Kidney glomerular epithelial cell (primary cell): ENCODE measurements at regions not wholly inside any gene's neighbourhood (a gene's known extent, or its start where the extent isn't known, plus 50 kb on each side); places are given as distances from the start of the nearest gene placed in this dataset.
"Not testable (repeated sequence)": the region's sequence is repeated elsewhere in the genome, so short reads cannot be mapped to it uniquely, and the experiment has no call there.

Experiments used
- DNase-seq: peaks from one replicate; lab custom pipeline; 2025; lab: John Stamatoyannopoulos, UW

DNA sequence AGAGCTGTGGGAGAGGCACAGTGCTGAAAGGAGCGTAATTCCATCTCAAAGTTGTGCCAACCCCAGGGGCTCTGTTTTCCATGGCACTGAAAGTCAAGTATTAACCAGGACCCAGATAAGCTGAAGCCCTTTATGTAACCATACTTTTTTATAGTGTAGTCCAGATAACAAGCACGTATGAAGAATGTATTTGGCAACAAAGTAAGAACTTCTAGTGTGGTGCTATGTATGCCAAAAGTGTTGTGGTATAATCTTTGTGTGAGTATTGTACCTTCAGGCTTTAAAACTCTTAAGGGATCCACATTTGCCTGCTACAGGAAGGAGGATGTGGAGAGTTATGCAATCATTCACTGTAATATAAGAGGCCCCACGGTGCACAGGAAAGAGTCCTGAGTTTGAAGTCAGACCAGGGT, 129.4 kb downstream of the IBTK start:
- DNase-seq: no peak

DNA sequence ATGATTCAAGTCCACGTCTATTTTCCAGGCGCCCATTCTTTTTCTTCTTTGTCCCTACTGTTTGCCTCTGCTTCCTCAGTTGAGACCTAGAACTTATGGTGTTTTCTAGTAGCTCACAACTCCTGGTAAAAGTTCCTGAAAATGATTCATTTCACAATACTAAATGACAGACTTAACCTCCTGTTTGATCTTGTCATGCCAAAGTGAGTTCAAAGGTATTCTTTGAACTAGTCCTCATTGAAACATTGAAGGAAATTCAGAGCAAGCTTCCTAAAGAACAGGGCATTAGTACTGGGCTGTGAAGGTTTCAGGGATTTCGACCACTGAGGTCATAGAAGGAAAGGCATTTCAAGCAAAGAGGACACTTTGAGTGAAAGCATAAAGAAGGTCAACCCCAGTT, 132.8 kb downstream of the IBTK start:
- no peak for DNase-seq

DNA sequence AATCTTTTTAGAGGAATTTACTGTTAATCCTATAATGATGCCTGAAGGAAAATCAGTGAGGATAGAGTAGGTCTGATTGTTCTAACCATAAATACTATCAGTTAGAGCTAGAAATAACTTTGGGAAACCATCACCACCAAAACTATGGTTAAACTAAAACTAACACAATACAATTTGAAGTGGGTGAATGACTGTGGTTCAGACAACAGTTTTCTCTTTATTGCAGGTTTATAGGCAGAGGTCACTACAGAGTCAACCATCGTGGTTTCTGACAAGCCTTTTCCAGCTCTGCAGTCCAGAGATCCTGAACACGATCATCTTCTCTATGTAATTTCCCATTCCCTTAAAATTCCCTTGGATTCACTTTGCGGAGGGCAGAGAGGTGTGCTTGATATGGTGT, 134.3 kb downstream of the IBTK start:
- DNase-seq: no peak

DNA sequence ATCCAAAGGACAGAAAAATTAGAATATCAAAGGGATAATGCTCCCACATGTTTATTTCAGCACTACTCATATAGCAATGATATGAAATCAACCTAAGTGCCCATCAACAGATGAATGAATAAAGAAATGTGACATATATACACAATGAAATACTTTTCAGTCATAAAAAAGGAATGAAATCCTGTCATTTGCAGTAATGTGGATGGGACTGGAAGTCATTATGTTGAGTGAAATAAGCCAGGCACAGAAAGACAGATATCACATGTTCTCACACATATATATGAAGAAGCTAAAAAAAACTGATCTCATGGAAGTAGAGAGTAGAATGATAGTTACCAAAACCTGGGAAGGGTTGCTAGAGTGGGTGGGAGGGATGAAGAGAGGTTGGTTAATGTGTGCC, 135.7 kb downstream of the IBTK start:
- no peak for DNase-seq

DNA sequence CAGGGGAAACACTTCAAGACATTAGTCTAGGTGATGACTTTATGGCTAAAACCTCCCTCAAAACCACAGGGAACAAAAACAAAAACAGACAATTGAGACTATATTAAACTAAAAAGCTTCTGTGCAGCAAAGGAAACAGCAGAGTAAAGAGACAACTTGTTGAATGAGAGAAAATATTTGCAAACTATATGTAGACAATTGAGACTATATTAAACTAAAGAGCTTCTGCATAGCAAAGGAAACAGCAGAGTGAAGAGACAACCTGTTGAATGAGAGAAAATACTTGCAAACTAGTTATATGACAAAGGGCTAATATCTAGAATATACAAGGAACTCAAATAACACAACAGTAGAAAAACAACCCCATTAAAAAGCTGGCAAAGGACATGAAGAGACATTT, 136.4 kb downstream of the IBTK start:
- DNase-seq: no peak

DNA sequence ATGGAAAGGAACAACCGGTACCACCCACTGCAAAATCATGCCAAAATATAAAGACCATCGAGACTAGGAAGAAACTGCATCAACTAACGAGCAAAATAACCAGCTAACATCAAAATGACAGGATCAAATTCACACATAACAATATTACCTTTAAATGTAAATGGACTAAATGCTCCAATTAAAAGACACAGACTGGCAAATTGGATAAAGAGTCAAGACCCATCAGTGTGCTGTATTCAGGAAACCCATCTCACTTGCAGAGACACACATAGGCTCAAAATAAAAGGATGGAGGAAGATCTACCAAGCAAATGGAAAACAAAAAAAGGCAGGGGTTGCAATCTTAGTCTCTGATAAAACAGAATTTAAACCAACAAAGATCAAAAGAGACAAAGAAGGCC, 144.4 kb downstream of the IBTK start:
- DNase-seq: not testable (repeated sequence)

DNA sequence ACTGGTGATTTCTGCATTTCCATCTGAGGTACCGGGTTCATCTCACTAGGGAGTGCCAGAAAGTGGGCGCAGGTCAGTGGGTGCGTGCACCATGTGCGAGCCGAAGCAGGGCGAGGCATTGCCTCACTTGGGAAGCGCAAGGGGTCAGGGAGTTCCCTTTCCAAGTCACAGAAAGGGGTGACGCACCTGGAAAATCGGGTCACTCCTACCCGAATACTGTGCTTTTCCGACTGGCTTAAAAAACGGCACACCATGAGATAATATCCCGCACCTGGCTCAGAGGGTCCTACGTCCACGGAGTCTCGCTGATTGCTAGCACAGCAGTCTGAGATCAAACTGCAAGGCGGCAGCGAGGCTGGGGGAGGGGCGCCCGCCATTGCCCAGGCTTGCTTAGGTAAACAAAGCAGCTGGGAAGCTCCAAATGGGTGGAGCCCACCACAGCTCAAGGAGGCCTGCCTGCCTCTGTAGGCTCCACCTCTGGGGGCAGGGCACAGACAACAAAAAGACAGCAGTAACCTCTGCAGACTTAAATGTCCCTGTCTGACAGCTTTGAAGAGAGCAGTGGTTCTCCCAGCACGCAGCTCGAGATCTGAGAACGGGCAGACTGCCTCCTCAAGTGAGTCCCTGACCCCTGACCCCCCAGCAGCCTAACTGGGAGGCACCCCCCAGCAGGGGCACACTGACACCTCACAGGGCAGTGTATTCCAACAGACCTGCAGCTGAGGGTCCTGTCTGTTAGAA, 146.0 kb downstream of the IBTK start:
- DNase-seq: not testable (repeated sequence)

DNA sequence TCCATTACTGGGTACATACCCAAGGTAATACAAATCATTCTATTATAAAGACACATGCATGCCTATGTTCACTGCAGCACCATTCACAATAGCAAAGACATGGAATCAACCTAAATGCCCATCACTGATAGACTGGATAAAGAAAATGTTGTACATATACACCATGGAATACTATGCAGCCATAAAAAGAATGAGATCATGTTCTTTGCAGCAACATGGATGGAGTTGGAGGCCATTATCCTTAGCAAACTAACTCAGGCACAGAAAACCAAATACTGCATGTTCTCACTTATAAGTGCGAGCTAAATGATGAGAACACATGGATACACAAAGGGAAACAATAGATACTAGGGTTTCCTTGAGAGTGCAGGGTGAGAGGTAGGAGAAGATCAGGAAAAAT, 146.8 kb downstream of the IBTK start:
- DNase-seq: not testable (repeated sequence)

DNA sequence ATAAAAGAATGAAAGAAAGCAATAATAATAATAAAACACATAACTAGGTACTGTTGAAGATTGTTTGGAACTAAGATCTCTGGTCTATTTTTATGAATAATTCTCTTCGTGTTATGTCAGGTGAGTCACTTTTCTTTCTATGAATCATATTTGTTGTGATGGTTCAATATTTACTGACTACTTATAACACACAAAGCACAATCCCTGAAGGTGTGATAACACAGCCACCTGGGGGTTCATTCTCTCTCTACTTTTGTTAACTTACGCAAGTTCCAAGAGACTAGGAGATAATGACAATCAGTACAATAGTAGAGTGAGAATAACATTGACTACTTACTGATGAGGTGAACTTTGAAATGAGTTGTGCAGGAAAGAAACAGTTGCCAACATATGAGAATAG, 149.9 kb downstream of the IBTK start:
- no peak for DNase-seq

DNA sequence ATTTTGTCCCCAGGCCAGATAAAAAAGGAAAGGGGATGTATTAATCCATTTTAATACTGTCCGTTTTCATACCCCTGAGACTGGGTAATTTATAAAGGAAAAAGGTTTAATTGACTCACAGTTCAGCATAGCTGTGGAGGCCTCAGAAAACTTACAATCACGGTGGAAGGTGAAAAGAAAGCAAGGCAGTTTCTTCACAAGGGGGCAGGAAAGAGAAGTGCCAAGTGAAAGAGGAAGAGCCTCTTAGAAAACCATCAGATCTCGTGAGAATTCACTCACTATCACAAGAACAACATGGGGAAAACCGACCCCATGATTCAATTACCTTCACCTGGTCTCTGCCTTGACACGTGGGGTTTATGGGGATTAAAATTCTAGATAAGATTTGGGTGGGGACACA, 152.5 kb downstream of the IBTK start:
- DNase-seq: no peak

DNA sequence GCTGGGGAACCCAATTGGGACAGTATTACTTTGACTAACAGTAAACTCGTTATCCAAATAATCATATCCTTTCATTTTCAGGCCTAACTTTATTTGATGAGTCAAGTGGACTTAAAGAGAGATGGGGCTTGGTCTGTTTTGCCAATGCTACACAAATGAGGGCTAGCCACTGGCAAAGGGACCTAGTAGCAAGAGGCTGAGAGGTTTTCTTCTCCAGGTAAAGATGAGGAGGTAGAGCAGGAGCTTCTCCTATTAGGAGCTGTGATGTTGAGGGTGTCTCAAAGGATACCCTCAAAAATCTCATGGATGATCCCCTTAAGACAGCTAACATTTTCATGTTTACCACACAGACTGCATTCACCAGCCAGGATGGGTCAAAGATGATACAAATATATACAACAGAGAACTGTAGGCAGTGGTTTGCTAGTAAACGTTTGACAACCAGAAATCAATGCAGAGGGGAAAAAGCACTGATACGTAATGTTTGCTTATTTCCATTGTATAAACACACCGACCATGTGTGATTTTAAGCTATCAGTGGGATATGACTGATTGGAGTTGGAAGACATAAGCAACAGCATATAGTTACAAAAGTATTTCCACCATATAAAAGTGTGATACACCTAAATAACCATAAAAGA, 153.3 kb downstream of the IBTK start:
- no peak for DNase-seq

DNA sequence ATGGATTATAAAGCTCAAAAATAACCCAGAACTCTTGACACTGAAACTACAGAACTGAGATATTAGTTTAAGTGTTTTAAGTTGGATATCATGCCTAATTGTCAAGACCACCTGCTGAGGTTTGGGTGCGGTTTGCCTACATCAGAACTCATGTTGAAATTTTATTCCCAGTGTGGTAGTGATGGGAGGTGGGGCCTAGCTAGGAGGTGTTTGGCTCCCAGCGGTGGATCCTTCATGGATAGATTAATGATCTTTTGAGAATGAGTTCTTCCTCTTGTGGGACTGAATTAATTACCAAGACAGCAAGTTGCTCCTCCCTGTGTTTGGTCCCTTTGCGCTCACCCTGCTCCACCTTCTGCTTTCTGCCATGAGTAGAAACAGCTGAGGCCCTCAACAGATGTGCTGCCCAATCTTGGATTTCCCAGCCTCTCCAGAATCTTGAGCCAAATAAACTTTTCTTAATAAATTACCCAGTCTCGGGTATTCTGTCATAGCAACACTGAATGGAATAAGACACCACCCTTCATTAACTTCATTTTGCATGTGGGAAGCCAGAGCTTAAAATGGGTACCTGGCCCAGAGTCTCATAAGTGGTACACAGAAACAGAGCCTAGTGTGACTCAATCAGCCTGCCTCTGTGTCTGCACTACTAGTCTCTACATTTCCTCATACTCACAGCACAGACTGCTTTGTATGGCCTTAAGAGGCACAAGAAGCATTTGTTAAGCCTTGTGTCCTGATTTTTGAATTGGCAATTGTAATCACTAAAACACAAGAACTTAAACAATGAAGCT, 158.4 kb downstream of the IBTK start:
- no peak for DNase-seq

DNA sequence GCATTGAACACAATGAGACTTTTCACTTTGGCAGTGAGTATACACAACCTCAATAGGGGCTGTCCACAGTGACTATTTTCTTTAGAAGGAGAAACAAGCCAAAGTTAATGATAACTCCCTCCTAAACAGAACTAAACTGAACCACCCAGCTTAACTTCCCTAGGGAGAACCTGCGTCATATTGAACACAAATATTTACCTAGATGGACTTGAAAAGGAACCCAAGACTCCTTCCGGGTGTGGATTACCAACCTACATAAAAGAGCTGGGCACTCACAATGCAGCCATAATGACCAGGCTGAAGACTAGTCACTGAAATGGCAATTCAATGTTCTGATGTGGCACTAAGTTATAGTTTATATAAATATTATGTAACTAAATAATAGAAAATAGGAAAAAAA, 160.6 kb downstream of the IBTK start:
- no peak for DNase-seq

DNA sequence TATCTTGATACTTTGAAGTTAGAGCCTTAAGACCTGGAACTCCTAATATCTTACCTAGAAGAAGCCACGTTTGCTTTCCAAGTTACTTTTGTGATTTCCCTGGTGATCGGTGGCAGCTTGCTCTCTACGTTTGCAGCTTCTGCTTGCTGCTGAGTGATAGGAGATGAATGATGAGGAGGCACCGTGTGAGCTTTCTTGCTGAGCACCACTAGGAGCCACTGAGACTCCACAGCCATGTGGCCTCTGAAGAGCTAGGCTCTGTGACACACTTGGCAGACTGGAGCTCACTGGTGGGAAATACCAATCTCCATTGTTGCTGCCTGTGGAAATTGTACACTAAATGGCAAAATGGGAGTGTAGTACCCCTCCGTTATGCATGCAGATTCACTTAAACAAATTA, 161.8 kb downstream of the IBTK start:
- DNase-seq: no peak

DNA sequence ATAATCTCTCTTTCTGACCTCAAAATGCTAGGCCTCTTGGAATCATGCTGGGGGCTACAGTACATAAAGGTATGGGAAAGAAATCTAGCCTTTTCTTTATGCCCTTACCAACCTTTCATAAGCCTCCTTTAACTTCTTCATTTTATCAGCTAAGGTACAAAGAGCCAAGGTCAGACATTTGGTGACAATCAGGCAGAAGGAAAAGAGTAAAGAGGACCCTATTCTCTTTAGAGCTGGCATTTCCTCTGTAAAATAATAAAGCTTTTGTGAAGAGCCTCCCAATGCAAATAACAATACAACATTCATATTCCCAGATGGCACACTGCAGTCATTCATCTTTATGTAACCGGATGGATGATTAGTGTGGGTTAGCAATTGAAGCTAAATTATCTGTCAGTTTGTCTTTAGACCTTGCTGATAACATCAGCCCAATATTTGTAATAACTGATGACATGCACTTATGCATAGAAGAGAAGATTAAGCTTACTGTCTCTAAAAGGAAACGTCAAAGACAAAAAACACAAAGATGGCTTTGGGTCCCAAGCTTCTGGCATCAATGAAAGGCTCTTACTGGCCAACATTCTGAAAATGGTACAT, 163.1 kb downstream of the IBTK start:
- DNase-seq: no peak

DNA sequence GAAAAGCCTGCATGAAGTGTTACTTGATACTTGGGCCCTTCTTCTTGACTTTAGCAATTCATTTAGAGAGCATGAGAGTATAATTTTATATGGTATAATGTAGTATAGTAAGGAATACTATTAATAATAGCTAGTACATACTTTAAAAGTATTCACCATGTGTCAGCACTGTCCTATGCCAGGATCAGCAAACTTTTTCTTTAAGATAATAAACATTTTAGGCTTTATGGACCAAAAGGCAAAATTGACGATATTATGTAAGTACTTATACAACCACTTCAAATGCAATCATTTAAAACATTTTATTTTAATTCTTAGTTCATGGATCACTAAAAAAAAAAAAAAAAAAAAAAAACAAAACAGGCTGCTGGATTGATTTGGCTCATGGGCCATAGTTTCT, 163.9 kb downstream of the IBTK start:
- DNase-seq: no peak

DNA sequence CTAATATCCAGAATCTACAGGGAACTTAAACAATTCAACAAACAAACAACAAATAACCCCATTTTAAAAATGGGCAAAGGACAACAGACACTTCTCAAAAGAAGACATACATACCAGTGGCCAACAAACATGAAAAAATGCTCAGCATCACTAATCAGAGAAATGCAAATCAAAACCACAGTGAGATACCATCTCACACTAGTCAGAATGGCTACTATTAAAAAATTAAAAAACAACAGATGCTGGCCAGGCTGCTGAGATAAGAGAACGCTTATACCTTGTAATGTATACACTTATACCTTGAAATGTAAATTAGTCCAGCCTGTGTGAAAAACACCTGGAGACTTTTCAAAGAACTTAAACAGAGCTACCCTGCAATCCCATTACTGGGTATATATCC, 166.8 kb downstream of the IBTK start:
- no peak for DNase-seq

DNA sequence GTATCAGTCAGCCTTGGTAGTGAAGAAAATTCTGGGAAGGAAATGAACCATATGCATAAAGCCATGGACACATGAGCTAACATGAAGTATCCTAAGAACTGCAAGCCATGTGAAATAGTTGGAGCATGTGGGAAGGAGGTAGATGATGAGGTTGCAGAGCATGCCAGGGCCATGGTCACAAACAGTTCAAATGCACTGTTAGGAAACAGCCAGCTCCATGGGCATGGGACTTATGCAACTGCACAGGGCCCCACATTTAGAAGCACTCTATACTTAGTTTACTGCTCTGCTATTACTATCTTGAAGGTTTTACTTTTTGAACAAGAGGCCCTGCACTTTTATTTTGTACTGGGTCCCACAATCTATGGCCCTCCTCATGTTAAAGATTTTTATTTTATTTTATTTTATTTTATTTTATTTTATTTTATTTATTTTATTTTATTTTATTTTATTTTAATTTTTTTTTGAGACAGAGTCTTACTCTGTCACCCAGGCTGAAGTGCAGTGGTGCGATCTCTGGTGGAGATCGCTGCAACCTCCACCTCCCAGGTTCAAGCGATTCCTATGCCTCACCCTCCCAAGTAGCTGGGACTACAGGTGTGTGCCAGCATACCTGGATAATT, 169.1 kb downstream of the IBTK start:
- no peak for DNase-seq

DNA sequence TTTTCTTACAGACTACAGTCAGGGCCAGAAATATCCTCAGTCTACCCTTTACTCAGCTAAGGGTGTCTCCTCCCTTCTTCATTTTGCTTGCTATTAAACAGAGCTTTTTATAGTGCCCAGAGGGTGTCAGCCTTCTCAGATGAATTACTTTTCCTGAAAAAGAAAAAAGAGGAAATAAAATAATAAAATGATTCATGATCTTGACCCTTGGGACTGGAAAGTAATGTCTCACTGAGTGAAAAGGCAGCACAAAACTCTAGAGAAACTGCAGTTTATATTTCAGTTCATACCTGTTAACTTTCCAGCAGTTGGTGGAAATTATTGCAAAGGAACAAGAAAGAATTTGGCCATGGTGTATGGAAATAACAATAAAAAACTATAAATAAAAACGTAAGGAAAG, 170.6 kb downstream of the IBTK start:
- peak; percentile 6 for DNase-seq

DNA sequence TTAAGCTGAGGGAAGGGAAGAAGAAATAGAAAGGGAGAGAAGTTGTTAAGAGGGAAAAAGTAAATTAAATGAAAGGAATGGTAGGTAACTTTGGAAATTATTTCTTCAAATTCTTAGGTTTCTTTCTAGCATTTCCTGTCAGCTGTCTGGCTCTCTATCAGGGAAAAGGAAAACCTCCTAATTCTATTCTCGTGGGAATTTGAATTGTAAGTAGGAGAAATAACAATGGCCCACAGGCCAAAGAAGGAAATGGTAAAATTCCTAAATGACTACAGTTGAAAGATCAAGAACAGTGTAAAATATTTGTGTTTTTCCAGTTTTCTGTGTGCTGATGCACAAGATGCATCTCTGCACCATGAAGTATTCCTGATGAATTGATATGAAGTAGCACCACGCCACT, 173.0 kb downstream of the IBTK start:
- DNase-seq: no peak

DNA sequence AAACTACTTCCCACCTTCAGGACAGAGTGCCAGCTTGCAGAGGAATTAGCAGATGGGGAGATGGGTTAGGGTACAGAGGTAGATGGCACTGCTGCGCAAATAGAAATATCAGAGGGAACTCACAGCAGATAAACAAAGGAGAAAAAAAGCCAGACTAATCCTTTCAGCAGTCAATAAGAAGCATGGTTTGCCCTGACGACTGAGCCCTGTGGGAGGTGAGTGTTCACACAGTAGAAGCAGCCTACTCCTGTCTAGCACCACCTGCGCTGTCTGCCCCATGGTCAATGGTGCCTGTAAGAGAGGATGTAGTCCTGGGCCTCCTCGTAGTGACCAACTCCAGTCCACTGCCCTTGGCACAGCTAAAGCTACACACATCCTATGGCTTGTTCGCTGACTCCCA, 174.1 kb downstream of the IBTK start:
- DNase-seq: no peak

DNA sequence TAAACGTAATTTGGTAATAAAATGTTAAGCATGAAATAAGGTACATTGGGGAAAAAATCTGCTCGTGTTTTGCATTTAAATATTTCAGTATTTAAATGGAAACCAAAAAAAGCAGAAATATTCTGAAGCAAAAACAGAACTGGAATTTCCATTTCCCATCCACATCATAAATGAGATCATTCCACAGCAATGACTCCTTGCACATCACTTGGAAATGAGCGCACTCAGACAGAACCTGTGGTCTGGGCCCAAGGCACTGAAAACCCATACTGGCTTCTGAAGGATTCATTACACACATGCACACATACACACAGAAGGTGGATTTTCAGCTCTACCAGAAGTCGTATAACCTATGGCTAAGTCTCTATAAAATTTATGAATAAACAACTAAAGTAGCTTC, 174.8 kb downstream of the IBTK start:
- peak; percentile 68 for DNase-seq
